ENCODE measurements at regions not wholly inside any gene's neighbourhood (a gene's known extent, or its start where the extent isn't known, plus 50 kb on each side); places are given as distances from the start of the nearest gene placed in this dataset.
A peak's percentile ranks its signal among the peaks of the same experiment; 100 is the strongest.

DNA sequence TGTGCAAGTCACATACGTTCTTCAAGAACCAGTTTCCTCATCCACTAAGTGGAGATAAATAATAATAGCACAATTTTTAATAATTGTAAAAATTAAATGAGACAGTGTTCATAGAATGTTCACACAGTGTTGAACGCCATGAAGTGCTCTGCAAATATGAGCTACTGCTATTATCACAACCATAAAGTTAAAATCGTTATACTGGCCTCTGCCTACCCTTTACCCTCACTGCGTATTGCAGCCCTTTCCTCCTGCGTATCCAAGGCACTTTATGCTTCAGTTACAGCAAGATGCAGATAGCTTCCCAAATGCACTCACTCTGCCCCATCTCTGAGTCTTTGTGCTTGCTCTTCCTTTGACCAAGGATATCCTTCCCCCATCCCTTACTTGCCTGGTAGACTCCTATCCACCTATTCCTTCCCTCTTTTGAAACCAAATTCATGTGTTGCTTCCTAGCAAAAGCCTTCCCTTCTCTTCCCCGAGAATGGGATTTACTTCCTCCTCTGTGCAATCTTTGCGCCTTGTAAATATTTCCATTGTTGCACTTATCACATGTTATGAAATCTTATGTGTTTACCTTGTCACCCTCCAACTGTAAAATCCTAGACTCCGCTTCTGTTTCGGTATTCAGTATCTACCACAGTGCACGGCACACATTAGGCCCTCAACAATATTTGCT is 196.9 kb downstream of the ADAMTS15 start:
- DNase-seq = no peak

DNA sequence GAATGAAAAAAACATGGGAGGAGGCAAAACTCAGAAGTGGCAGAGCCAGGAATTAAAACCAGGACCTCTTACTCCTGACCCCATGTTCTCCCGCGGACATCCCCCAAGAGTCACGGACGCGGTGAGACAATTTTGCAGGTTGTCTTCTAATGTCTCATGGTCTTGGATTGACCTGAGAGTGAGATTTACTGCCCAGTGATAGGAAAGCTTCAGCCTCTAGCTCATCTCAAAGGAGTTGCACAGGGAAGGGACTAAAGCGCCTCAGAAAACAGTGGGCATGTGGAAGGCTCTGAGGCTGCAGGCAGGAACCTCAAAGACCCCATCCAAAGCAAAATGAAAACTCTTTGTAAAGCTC is 197.4 kb downstream of the ADAMTS15 start:
- DNase-seq = no peak

DNA sequence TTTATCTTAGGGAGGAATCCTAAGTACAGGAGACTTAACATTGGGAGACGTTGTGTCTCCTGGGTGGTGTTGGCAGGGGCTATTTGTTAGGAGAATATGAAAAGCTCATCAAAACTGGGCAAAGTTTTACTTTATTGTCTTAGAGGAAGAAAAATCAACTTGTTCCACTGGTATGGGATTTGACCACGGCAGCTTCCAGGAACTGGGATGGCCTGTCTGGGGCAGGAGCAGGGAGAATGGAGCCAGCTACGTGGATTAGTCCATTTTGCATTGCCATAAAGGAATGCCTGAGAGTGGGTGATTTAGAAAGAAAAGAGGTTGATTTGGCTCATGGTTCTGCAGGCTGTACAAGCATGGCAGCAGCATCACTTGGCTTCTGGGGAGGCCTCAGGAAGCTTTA is 198.4 kb downstream of the ADAMTS15 start:
- no peak for DNase-seq

DNA sequence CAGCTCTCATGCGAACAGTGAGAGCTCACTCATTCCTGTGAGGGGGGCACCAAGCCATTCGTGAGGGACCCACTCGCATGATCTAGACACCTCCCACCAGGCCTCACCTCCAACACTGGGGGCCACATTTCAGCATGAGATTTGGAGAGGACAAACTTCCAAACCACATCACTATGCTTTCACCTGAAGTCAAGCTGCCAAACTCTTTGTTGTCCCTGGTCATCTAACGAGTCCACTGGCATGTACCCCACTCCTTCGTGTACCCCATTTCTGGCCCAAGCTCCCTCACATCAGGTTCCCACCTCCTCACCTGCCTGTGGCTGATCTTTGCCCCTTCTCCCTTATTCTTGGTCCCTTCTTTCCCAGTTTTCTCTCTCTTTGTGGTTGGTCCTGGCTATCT is 198.9 kb downstream of the ADAMTS15 start:
- DNase-seq = no peak

DNA sequence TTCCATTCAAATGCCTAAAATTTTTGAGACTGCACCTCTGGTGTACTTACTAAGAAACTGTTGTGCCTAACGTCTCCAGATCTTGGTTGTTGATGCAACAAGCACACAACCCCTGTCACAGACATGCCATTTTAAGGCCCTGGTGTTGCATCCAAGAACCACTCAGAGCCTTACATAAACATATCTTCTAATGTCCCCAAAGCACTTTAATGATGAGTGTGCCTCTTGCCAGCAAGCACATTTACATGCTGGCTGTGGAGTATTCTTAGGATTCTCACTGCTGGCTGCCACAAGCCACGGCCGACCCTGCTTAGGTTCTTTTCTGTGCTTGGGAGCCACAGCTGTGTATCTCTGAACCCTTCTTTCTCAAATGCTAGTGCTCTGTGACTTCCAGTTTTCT is 201.4 kb downstream of the ADAMTS15 start:
- DNase-seq = no peak

DNA sequence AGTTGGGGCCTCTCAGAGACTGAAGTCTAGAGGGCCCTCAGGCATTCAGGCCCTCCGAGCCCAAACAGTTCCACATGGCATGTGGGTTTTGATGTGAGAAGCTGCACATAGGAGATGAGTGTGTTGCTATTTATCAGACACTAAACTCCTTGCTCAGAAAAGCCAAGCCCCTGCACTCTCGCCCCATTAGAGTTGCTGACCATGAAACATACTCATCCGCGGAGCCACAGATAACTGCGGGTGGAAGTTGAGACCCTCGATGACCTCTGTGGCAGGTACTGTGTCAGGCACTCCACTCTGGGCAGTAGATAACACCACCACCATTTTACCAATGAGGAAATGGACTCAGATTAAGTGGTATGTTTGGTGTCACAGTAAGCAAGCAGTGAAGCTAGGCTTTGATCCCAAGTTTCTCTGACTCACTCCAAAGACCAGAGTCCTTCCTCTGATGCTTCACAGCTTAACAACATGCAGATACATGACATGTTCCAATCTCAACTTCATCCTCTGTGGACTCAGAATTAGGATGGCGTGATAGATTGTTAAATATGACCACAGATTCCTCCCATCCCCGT is 202.1 kb downstream of the ADAMTS15 start:
- DNase-seq = no peak

DNA sequence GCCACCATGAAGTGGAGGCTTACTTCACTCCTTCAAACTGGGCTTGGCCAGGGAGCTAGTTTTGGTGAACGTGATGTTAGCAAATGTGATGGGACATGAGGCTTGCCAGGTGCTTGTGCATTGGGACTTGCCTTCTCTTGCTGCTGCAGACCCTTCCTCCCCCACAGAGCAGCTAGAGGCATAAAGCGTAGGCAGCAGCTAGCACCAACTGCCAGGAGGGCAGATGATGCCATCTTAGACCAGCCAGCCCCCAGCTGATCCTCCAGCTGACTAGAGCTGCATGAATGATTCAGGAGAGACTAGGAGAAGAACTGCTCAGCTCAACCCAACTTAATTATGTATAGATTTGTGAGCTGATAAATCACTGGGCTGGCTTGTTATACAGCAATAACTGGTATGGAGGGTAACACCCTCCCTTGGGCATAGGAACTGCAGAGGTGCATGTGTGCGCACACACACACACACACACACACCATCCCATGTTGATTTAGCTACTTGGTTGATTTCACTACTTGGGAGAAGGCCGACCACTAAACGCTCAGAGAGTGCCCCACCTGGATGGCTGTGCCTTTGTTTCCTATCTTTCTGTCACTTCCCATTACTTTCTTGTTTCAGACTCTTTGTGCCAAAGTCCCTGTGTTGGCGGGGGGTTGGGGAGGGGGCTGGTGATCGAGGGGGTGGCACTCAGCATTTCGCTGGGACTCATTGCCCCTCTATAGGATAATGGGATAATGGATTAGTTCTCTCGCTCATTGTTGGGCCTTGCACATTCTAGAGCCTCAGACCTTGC is 202.8 kb downstream of the ADAMTS15 start:
- DNase-seq = no peak

DNA sequence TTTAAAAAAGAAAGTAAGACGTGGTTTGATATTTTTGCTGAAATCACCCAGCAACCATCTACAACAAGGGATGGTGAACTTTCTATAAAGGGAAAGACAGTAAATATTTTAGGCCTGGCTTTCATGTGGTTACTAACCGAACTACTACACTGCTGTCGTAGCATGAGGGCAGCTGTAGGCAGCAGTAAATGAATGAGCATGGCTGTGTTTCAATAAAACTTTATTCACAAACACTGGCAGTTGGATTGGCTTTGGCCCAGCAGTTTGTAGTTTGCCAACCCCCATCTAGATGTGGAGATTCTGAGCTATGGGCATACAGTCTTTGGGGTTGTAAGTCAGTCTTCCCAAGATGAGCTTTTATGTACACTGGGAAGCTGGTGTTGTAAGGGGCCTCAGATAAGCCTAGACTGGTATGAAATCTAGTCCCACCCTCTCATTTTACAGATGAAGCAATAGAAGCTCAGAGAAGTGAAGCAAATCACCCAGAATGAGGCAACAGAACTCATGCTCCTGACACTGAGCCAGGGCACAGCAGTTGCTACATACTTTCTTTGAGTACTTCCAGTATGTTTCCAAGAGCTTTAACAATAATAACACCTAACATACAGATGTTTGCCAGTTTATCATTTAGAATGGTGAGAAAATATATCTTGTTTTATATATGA is 204.4 kb downstream of the ADAMTS15 start:
- peak; percentile 74 for DNase-seq

DNA sequence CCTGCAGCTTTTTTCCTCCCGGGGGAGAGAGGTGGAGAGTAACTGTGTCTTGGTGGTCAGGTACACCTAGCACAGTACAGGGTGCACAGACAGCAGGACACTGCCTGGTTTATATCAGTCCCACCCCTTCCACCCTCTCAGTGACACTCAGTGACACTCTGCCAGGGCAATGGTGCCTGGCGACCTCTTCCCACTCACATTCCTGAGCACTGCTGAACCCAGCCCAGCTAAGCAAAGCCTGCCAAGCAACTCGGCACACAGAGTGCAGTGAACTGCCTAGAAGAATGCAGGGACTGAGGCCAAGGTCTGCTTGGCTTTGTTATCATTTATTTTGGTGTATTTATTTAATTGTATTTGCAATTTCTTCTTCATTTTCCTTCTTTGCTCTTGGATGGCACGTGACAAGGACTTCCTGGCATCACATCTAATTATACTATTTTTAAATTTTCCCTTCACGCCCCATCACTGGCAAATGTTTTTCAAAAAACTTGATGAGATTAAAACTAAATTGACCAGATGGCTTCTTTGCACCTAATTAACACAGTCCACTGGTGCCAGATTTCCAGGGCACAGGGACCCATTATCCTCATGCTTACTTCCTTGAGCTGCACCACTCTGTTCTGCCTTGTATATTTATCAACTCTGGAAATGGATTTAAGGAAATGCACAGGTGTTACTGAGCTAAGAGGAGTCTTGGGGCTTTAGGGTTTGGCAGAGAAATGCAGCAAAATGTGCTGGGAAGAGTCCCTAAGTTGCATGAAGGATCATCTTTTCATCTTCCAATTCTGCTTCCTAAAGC is 205.6 kb downstream of the ADAMTS15 start:
- peak; percentile 34 for DNase-seq

DNA sequence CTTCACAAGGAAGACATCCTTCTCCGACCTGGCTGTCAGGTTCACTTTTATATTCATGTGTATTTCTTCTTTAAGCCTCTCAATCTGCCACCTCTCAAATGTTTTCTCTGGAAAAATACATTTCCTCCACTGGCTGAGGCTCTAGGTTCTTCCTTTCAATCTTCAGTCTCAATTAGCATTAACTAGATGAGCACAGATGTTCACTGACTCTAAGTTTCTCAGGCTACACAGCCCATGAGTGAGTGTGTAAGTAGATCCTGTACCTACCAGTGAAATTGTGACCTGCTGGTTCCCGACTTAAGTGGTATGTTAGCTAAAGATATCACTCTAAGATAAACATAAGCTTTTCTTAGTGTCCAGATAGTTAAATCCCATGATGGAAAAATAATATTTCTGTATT is 206.9 kb downstream of the ADAMTS15 start:
- DNase-seq = no peak

DNA sequence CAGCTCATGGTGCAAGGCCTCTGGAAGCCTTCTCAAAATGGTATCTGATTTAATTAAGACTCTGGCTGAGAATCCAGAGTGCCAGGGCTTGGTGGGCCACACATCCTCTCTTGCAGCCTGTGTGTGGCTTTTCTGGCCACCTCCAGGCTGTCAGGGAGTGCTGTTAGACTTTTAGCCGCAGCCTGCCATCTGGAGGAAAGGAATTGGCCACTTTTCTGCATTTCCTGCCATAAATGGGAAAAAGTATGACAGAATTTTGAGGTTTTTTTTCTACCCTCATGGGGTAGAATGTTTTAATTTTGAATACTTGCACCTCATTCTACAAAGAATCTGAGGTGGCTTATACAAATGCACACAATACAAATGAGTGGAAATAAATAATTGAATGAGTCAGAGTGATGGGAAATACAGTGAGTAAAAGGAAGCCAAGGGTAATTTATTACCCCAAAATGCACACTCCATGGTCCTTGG is 218.4 kb downstream of the ADAMTS15 start:
- DNase-seq = no peak

DNA sequence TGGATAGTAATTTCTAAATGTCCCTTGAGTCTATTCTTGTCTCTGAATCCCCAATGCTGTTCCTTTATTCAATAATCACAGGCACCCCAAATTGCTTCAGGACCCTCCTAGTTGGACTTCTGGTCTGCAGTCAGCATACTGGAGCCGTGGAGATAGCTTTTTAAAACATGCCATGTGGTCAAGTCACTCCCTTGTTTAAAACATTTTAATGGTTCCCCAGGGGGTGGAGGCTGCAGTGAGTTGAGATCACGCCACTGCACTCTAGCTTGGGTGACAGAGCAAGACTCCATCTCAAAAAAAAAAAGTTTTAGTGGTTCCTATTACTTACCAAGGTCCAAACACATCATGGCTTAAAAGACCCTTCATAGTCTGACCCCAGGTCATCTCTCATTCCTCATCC is 220.3 kb downstream of the ADAMTS15 start:
- DNase-seq = no peak

DNA sequence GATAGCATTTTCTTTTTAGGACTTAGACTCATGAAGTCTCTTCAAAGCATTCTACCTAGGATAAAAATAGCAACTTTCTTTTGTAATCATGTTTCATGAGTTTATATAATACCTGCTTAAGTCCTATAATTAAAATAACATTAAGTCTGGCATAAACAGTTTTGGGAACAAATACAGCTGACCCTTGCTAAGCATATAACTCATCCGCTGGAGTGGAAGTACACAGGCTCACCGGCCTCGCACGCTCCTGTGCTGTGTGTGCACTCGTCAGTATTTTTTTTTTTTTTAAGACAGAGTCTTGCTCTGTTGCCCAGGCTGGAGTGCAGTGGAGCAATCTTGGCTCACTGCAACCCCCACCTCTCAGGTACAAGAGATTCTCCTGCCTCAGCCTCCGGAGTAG is 221.8 kb downstream of the ADAMTS15 start:
- no peak for DNase-seq

DNA sequence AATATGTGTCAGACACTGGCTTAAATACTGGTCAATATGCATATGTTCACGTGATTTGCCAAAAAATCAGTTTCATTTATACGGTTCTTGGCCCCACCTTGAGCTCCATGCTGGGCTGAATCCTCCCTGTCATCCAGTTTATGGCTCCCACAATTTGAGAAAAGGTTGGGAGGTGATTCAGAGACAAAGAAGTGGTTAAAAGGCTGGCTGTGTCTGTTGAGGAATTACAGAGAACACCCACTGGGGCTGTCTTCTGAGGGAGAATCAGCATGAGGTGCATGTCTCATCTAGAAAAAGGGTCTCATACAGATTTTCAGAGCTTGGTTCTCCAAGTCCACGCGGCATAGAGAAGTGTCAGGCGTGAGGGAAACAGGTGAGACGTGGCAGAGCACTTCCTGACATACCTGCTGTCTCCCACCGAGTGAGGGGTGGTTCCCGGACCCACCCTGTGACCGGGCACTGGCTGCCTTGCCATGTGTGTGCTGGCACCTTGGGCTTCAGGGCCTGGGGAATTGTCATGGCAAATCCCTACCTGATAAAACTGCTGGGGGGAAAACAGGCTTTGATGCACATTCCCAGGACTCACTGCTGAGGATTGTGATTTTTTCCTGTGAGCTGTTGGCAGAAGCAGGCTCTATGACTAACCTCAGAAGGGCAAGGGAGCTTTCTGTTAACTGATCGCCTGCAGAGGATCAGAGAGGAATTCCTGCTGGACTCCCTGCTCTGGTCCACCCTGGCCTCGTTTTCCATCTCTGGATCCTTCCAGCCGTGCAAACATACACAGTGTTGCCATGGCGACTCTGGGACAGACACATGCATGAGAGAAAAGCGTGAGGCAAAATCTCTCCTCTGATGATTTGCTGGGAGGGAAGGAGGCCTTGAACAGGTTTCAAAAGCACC is 223.6 kb downstream of the ADAMTS15 start:
- peak; percentile 97 for DNase-seq

DNA sequence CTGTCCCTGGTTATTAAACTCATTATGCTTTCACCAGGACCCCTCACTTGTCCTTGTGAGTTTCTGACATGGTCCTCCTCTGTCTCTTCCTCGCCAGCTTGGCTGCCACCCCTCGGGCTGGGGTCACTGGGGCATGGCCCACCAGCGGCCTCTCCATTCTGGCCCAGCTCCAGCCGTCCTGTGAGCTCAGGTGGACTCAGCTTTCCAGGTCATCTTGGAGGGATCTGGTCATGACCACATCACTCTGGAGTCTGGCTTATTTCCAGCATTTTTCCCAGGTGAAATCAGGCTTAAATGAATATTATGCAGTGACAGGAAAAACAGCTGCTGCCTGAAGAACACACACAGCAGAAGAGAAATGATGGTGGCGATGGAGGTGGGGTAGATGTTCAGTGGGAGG is 224.5 kb downstream of the ADAMTS15 start:
- DNase-seq = peak; percentile 75

DNA sequence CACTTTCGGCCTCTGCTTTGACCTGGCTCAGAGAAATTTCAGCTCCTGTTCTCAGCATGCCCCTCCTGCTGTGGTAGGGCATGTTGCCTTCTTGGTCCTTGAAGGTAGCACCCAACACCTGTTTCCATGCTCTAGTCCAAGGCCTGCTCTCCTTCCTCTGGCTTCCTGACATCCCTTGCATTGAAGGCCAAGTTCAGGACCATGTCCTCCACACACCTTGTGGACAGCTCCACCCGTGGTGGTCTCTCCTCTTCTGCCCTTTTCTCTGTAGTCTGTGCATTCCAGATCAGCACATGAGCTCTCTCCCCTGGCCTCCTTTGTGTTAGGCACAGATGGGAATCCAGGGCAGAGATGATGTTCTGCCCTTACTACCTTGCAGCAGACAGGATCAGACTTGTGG is 225.3 kb downstream of the ADAMTS15 start:
- DNase-seq = no peak

DNA sequence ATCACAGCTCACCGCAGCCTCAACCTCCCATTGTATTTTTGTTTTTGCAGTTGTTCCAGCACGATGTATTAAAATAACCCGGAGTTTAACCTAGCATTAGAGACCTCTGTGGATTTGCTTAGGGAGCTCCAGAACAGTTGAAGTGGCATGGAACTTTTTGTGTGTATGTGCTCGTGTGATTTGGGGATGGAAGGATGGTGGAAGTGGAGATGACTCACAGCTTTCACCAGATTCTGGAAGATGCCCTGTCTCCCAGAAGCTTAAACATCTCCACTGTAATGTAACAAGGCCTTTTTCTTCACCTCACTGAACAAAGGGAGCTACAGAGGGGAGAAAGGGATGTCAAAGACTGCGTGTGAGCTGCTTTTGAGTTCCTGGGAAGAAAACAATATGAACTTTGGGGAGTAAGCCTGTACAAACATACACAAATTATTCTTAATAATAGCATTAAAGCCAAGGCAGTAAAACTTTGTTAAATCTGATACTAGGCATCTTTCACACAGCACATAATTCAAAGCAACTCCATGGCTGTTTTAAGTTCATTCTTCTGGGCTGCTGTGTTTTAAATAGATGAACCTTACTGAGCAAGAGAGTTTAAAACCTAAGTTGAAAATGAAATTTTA is 226.4 kb downstream of the ADAMTS15 start:
- DNase-seq = no peak

DNA sequence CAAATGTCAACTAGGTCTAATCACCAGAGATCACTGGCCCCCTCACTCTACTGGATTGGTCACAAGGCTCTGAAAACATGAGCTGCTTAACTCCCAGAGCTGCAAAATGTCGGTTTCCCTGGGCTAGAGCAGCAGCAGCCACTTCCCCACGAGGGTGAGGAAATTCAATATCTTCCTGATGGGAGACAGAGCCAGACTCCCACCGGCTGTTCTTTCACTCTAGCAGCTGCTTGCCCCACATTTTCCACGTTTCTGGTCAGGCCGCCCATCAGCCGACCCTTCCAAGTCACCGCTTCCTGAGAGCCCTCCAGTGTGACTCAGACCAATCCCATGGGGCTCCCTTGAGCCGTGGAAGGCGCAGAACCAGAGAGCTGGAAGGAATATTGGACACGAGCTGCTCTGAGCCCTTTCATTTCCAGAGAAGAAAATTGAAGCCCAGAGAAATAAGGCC is 227.0 kb downstream of the ADAMTS15 start:
- peak; percentile 10 for DNase-seq

DNA sequence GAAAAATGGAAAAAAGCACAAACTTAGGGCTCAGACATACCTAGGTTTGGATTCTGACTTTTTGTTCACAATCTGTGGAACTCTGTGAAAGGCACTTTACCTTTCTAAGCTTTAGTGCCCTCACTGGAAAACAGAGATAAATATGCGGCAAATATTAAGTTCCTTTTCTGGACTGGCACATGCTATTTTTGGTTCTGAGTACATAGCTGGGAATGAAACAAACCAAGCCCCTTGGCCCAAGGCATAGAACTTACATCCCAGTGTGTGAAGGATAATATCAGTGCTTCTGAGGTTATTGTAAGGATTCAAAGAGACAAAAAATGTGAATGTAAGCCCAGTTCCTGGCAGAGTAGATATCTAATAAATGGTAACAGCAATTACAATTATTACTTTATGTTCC is 227.5 kb downstream of the ADAMTS15 start:
- no peak for DNase-seq

DNA sequence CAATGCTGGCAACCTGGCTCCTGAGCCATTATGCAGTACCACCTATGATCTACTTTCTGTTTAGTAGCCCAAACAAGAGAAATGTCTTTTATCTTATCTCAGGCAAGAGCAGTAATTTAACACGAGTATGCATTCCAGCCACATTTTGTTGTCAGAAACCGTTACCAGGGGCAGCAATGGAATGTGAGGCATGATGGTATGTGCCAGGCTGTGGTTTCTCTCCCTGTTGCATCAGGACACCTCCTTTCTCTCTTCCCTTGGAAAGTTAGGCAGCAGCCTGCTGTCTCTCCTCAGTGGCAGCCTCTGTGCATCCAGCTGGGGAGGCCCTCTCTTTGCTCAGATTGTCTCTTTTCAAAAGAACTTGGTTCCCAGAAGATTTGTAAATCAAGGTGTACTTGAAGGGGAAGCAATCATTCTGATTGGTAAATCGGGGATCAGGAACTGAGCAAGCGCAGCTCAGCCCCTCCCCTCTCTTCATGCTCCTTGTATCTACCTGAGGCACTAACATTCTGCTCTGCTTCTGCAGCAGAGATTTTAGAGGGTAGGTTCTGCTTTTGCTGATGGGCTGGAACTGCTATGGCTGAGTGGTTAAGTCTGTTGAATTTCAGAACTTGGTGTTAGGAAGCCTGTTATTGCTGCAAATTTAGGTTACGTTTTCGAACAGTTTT is 229.2 kb downstream of the ADAMTS15 start:
- peak; percentile 98 for DNase-seq

DNA sequence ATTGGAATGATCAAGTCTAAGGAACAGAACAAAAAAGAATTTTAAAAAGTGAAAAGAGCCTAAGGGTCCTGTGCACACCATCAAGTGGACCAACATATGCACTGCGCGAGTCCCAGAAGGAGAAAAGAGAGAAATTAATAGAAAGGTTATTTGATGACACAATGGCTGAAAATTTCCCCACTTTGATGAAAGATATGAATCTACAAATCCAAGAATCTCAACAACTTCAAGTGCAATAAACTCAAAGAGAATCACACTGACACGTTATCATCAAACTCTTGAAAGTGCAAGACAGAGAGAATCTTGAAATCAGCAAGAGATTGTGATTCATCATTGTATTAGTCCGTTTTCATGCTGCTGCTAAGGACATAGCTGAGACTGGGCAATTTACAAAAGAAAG is 230.8 kb downstream of the ADAMTS15 start:
- DNase-seq = no peak
